ENCODE measurements at regions not wholly inside any gene's neighbourhood (a gene's known extent, or its start where the extent isn't known, plus 50 kb on each side); places are given as distances from the start of the nearest gene placed in this dataset.

DNA sequence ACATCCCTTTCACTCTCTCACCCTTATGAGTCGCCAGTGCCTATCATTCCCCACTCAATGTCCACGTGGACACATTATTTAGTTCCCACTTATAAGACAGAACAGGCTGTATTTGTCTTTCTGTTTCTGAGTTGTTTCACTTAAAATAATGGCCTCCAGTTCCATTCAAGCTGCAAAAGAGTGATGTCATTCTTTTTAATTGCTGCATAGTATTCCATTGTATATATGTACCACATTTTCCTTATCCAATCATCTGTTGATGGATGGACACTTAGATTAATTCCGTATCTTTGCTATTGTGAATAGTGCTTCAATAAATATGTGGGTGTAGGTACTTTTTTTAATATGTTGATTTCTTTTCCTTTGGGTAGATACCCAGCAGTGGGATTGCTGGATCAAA lies 79.1 kb downstream of the ZNF365 start:
- DNase-seq (ENCODE audit: low read depth): no peak

DNA sequence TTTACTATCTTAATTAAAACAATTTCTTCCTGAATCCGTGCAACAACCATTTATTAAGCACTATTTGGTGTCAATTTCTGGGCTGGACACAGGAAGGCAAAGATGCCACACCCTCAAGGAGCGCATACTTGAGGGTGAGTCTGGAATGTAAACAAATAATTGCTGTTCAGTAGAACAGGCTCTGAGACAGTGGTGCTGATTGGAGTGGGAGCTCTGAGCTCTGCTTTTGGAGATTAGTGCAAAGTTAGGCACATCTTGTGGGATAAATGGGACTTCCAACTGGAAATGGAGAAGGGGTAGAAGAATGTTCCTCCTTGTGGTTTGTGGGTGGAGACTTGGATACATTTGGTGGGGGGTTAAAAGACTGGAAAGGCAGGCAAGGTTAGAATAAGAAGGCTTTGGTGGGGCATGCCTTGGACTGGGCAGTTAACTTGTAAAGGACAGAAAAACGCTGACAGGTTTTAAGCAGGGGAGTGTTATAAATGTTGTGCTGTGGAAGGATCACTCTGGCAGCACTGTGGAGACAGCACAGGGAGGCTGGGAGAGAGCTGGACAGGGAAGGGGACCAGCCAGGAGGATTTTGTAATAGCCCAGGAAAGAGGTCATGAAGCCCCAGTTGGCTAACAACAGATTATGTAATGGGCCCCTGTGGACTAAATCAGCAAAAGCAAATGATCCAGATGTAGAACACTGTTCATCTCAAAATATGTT lies 80.7 kb downstream of the ZNF365 start:
- DNase-seq (ENCODE audit: low read depth): no peak

DNA sequence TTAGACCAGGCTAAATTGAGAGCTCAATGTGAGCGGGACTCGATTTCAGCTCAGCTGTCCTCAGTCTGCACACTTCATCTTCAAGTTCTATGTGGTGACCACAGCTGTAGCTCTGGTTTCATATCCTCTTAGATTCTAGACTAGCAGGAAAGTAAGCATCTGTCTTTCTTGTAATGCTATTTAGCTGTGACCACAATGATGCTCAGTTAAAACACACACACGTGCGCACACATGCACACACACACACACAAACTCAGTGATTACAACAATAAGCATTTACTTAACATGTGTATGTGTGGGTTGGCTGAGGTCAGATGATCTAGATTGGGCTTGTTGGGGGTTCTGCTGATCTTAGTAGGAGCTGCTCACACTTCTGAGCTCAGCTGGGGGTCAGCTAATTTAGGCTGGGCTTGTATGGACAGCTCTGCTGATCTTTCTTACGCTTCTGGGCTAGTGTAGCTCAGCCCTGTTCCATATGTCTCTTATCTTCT lies 82.5 kb downstream of the ZNF365 start:
- no peak for DNase-seq (ENCODE audit: low read depth)

DNA sequence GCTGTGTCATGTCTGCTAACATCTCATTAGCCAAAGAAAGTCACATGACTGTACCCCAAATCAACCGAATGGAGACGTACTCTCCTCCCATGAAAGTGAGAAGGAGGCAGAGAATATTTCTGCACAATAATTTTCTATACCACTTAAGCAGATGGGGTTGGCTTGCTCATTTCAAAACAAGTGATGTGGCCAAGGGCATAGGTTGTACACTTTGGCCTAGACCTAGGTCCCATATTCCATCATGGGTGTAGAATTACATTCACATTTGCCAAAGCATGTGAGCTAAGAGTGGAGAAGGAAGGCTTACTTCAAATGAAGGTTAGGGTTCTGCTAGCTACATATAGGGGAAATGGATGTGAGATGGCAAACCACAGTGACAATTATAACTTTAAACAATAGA lies 83.0 kb downstream of the ZNF365 start:
- DNase-seq (ENCODE audit: low read depth): no peak

DNA sequence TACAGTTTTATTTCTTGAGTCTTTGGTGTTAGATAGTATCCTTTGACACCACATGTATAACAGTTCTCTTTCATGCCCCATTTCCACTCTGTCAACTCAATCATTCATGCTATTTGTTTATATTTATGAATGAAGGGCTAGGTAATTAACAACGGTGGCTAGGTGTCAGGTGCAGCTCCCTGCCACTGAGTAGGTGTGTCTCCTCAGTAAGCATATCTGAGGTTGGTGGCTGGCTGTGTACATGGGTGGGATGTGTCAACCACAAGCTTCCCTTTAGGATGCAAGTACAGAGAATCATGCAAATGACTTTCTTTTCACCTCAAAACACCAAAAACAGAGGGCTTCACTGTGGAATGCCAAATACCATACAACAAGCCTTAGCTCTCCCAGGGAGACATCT lies 83.4 kb downstream of the ZNF365 start:
- DNase-seq (ENCODE audit: low read depth): no peak

DNA sequence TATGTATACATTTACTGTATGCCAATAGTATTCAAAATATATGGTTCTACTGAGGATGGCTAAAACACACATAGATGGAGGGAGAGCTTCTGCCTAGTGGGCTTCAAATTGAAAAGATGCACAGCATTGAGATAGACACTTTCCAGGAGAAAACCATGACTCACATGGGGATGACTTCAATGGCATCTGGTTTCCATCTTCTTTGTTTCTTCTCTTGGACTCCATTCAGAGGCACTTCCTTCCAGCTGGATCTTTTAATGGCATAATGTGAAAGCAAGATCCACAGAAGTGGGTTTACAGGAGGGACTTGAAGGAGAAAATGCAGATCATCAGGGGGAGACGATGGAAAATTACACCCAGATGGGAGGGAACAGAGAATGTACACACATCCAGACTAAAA lies 84.9 kb downstream of the ZNF365 start:
- DNase-seq (ENCODE audit: low read depth): no peak

DNA sequence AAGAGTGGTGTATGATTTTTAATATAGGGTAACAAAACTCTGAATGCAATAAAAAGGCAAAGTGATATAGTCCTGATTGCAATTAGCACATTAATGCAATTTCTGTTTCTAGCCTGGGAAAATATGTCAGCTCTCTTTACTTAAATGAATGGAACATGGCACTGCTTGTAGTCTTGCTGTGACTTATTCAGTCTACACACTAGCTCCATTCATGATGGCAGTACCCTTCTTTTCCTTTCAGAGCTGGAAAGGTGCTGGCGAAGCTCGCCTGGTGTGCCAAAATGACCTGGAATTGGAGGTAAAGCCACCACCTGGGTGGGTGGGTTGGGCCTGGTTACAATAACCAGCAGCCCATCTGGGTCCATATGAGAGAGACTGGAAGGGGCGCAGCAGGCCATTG lies 85.3 kb downstream of the ZNF365 start:
- no peak for DNase-seq (ENCODE audit: low read depth)

DNA sequence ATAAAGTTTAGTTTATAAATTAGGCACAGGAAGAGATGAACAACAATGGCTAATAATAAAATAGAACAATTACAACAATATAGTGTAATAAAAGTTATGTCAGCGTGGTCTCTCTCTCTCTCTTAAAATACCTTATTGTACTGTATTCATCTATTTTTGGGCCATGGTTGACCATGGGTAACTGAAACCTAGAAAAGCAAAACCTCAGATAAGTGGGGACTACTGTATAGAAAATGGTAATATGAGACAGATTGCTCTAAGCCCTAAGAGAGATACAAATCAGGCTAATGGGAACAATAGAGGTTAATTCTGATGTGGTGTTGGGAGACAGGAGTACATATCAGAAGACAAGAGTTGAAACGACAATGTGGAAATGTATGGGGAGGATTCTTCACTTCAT lies 86.2 kb downstream of the ZNF365 start:
- no peak for DNase-seq (ENCODE audit: low read depth)

DNA sequence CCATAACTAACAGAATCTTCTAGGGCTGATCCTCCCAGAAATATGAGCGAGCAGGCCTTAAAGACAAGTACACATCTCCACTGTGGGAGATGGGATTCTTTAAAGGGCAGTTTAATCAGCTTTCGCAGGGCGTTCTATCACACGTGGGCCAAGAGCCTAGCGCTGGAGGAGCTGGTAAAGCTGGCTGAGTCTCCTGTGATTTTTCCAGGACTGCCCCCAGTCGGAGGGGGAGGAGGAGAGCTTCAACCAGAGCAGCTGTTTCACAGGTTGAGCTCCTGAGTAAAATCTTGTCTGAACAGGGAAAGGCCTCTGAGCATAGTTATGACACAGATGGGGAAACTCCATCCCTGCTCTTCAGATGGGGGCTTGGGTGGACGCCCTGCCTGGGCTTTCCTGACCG lies 87.0 kb downstream of the ZNF365 start:
- DNase-seq (ENCODE audit: low read depth): no peak

DNA sequence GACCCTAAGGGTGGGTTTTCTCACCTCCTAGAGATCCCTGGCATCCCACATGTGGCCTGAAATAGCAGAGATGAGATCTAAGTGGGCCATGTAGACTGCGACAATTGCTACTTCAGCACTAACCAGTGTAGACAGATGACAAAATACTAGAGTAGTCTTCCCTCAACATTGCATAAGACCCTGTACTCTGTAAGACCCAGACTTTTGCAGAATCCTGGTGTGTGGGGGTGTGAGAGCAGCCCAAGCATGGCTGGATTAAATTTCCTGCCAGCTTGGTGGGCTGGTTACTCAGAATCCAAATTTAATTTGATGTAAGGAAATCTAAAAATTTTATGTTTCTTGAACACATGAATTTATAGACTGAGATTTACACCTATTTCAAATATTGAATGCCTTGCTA lies 88.3 kb downstream of the ZNF365 start:
- no peak for DNase-seq (ENCODE audit: low read depth)

DNA sequence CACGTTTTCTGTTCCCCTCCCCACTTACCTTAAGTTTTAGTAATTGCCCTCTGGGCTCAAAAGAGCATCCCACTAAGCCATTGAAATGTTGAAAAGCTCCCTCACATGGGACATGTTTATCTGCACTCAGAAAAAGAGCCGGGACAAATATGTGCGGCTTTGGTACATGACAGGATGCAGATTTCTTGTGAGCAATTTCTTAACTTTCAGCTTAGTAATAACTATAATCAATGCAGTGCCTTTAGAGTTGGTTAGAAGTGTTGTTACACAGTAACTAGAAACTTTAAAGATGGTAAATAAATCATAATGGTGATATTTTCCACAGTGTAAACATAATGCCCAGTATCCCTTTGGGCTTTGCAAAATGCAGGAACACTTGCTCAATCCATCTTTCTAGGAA lies 89.2 kb downstream of the ZNF365 start:
- no peak for DNase-seq (ENCODE audit: low read depth)

DNA sequence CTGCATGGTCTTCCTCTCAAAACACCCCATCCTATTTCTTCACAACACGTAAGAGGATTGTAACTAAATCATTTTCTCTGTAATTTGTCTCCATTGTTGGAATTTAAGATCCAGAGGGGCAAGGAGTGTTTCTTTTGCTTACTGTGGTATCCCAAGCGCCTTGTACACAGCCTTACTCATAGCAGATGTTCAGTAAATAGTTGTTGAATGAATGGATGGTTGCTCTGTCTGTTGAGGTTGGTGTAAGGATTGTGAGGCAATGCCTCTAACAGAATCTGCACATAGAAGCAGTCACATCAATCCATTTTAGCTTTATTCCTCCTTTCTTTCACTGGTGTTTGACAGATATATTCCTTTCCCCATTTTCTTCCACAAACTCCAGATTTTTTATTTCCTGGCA lies 90.1 kb downstream of the ZNF365 start:
- DNase-seq (ENCODE audit: low read depth): no peak

DNA sequence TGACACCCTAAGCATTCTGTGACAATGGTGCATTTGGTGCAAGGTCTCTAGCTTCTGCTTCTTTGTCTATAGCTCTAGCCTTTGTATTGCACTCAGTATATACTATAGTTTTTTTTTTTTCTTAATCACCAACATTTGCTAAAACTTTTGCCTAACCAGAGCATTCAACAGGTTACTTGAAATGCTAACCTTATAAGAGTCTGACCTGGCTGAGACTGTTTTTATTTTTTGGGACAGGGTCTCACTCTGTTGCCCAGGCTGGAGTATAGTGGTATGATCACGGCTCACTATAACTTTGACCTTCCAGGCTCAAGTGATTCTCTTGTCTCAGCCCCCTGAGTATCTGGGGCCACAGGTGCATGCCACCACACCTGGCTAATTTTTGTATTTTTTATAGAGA lies 92.4 kb downstream of the ZNF365 start:
- no peak for DNase-seq (ENCODE audit: low read depth)

DNA sequence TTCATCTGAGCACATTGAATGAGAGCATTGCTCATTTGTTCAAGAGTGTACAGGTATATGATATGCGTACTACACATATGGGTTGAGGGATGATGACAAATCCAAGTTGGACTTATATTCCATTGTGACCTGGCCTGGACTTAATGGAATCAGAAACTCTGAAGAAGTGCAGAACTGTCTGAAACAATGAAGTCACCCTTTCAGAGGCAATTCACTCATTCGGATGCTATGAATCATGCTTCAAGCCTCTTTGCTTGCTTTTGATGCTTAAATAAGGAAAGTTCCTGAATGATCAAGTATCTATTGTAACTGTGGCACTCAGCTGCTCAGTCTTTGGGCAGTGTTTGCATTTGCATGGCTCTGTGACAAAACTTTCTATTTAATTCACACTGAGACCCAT lies 93.4 kb downstream of the ZNF365 start:
- DNase-seq (ENCODE audit: low read depth): no peak

DNA sequence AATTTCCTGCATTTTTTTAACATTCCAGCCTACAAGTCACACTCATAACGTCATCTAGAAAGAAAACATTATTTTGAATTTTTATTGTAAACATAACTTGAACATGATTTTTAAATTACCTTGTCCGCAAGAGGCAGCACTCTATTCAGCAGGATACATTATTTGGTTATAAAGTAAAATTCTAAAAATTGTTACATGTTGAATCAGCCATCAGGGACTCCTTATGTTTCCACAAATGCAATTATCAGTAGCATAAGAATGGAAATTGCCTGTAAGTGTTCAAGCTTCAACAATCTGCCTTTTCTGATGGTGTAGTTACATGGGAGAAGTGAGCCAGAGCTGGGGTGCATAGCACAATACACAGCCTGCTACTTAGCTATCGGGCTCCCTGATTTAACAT lies 97.5 kb downstream of the ZNF365 start:
- no peak for DNase-seq (ENCODE audit: low read depth)

DNA sequence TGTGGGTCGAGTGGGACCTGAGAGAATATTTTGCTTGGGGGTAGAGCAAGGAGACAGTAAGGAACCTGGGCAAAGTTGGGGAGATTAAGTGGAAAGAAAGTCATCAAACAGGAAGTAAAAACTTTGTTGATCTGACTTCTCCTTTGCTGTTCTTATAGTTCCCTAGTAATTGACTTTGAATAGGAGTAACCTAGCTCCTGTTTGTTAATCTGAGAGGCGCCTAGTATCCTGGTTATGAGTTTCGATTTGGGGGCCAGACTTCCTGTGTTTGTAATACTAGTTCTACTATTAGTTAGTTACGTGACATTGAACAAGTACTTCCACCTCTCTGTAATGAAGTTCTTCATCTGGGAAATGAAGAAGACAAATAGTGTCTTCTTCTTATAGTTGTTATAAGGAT lies 99.1 kb downstream of the ZNF365 start:
- no peak for DNase-seq (ENCODE audit: low read depth)

DNA sequence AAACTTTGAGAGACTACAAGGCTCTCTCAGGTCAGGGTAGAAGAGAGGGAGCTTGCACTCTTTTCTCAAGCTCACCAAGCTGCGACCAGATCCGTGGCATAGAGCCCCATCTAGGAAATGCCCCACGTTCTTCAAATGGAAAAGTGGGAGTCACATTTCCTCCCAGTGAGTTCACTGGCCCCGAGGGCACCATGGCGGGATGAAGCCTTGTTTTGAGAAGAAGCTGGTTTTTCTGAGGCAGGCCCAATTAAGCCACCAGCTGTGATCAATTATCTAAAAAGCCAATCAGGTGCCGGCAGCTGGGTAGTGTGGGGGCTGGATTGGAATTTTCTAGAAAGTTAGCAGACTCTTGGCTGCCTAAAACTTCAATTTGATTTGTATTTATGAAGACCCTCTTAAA lies 101.4 kb downstream of the ZNF365 start:
- DNase-seq (ENCODE audit: low read depth): no peak

DNA sequence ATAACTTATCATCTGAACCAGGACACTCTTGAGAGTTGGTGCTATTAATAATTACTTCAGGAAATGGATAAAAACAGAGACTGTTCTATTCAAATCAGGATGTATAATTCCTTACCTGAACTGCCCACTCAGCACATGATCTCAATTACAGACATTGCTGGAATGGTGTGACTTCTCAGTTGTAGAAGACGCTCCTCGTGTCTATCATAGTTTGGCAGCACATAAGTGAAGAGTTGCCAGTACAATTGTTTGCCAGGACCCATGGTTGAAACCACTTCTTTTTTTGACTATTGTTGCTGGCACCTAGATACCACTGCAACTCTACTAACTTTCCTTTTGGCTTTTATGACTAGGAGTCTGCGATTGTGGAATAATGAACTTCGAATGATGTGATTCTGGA lies 105.4 kb downstream of the ZNF365 start:
- no peak for DNase-seq (ENCODE audit: low read depth)

DNA sequence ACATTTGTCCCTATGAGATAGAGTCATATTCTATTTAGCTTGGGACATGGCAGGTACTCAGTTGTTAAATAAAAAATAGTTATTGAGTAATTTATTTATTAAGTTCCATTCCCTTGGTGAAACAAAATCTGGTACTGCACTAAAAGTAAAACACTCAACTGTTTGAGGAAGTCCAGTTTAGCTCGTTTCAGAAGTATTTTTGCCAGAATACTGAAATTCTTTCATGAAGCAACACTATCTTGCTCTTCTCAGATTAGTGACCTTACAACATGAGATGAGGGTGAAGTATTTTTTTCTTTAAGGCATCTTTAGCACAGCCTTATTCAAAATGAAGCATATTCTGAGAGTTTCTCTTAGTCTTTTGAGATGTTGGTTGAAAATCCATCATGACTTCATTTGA lies 106.0 kb downstream of the ZNF365 start:
- DNase-seq (ENCODE audit: low read depth): no peak

DNA sequence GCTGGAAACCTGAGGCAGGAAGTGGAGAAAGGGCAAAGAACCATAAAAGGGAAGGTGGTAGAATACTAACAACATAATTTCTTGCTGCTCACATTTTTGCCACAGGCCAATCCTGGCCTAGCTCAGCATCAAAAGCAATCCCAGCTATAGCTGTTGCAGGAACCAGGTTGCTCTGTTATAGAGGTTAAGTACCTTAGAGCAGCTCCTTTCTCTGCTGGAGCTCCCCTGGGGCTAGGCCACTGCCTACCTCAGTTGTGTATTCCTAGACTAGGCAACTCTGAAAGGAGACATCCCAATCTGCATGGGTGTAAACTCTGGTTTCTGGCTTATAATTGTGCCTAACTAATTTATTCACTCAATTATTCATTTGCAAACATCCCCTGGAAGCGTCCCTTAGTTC lies 108.4 kb downstream of the ZNF365 start:
- DNase-seq (ENCODE audit: low read depth): no peak

DNA sequence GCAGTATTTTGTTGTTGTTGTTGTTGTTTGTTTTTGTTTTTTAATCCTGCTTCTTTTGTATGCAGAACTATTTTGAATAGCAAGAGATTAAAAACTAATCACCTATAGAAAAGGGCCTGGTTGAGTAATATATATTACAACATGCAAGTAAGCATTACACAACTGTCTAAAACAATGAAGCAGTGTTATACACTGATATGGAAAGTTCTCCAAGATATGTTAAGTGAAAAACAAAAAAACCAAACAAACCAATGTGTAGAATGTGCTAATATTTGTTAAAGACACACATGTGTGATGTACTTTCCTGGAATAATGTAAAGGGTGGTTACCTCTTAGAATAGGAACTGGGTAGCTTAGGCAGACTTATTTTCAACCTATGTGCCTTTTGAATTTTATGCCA lies 117.4 kb downstream of the ZNF365 start:
- DNase-seq (ENCODE audit: low read depth): no peak

DNA sequence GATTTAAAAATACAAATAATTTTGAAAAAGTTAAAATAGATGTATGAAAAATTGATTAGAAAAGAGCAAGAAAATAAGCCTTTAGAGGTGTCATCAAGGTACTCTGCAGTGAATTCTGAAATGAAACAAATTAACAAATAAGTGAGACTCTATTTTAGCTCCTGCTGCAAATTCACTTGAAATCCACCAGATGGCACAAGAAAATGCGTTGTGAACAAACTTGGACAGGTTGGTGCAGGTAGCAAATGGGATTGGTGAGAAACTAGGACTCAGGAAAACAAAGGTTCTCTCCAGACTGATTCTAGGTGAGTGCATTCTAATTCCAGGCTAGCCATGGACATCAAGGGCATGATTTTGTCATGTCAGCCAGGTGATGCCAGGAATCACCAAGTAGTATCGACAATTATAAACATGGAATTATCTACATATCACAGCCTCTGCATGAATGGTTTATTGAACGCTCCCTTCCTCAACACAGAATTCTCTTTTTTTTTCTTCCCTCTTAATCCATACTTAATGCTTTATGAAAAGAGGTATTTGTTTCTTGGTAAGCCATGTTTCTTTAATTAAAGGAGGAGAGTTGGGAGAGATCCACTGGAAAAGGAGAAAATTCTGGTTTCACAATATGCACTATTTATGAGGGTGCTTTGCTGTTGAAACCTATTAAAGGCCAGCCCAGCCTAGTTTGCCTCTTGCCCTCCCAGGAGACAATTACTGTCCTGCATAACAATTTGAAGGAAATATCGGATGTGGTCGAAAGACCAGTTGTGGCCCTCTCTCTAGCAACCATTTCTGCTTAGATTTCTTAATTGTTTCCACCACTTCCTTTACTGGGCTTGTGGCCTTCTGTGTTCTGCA lies 118.1 kb downstream of the ZNF365 start:
- DNase-seq (ENCODE audit: low read depth): no peak

DNA sequence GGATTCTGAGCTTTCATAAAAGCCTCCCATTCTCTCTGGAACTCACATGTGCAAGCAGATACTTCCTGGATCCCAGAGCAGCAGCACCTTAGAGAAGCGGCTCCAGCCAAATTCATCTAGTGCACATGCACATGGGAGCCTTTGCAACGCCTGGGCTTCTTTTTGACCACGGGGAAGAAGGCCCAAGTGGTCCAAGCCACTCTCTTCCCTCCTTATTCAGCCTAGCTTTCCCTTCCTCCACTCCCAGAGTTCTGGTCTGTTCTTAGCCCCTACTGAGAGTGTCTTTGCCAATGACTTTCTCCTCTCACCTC lies 118.7 kb downstream of the ZNF365 start:
- no peak for DNase-seq (ENCODE audit: low read depth)

DNA sequence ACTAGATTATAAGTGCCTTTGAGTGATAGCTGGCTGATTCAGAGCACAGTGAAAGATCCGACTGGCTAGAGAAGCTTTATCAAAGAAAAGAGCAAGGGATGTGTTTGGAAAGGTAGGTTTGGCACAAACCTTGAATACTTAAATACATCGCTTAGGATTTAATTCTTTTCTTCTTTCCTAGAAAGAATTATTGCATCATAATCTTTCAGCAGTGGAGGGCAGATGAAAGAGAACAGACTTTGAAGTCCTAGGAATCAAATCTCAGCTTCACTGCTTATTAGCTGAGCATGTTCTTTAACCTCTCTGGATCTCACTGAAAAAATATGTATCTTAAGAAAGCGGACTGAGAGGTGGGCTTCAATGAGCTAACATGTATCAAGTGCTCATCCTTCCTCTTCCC lies 122.8 kb downstream of the ZNF365 start:
- DNase-seq (ENCODE audit: low read depth): no peak
